ENCODE measurements at regions not wholly inside any gene's neighbourhood (a gene's known extent, or its start where the extent isn't known, plus 50 kb on each side); places are given as distances from the start of the nearest gene placed in this dataset.

DNA sequence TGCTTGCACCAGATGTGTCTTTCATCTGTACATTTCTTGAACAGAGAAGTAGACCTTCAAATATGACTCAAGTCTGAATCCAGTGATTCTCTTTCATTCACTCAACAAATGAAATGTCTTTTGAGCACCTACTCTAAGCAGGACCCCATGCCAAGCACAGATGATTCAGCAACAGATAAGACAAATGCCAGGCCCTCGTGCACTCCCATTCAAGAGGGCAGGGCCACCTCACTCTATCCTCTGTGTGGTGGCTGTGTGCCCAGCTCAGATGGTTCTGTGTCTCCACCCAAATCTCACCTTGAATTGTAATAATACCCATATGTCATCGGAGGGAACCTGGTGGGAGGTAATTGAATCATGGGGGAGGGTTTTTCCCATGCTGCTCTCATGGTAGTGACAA lies 74.1 kb upstream of the NKD1 start:
- TF ChIP-seq ZFP3 (CRISPR knock-in tag; IDR thresholded peaks at IDR 0.05) (no peak), CSRNP3 (CRISPR knock-in tag; IDR thresholded peaks at IDR 0.05) (no peak), PATZ1 (CRISPR knock-in tag; IDR thresholded peaks at IDR 0.05; ENCODE audit: borderline replicate concordance) (no peak), ZNF8 (CRISPR knock-in tag; IDR thresholded peaks at IDR 0.05) (no peak), BACH2 (CRISPR knock-in tag; IDR thresholded peaks at IDR 0.05; ENCODE audit: borderline replicate concordance) (no peak), TOX (CRISPR knock-in tag; IDR thresholded peaks at IDR 0.05; ENCODE audit: borderline replicate concordance) (no peak), ZFP30 (CRISPR knock-in tag; IDR thresholded peaks at IDR 0.05) (no peak)
